DND-41 (cell line): ENCODE measurements at regions not wholly inside any gene's neighbourhood (a gene's known extent, or its start where the extent isn't known, plus 50 kb on each side); places are given as distances from the start of the nearest gene placed in this dataset.
"Not testable (repeated sequence)": the region's sequence is repeated elsewhere in the genome, so short reads cannot be mapped to it uniquely, and the experiment has no call there.

Source experiments
- CTCF ChIP-seq: IDR thresholded peaks from 2 replicates; pipeline ENCODE4 v1.5.1; 2012; ENCODE audit warnings: borderline replicate concordance, low read length, moderate library complexity, mild to moderate bottlenecking; ENCODE audit not compliant: poor library complexity, severe bottlenecking; ENCODE audit errors: extremely low read depth
- EZH2 ChIP-seq: IDR thresholded peaks from 3 replicates; pipeline ENCODE4 v1.6.1; 2012; ENCODE audit warnings: borderline replicate concordance, low read depth, mild to moderate bottlenecking, moderate library complexity, low read length, inconsistent platforms; ENCODE audit not compliant: severe bottlenecking

GRCh38 chr3:89034723-89035122, 72.7 kb upstream of the EPHA3 start:
- TF ChIP-seq CTCF, EZH2: not testable (repeated sequence)
